ENCODE measurements at regions not wholly inside any gene's neighbourhood (a gene's known extent, or its start where the extent isn't known, plus 50 kb on each side); places are given as distances from the start of the nearest gene placed in this dataset.

DNA sequence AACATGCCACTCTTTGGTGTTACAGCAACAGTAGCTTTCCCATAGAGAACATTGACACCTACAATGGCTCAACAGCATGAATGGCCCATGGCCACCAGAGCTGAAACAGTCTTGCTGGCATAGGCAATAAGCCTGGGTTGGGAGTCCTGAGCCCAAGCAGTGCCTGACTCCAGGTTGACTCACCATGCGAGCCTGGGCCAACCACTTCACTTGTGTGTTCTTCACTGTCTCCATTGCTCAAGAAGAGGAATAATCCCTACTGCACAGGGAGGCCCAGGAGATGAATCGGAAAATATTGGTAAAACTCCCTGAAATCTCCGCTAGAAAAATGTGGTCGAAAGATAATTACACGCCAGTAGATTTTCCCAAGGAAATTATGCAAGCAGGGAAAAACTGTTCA, 89.2 kb upstream of the INHBA start:
- no peak for DNase-seq

GRCh38 chr7:41788556-41788955, 85.7 kb upstream of the INHBA start:
- DNase-seq: no peak

- DNase-seq: no peak
Observed at GRCh38 chr7:41787651-41788350, 84.9 kb upstream of the INHBA start.

DNA sequence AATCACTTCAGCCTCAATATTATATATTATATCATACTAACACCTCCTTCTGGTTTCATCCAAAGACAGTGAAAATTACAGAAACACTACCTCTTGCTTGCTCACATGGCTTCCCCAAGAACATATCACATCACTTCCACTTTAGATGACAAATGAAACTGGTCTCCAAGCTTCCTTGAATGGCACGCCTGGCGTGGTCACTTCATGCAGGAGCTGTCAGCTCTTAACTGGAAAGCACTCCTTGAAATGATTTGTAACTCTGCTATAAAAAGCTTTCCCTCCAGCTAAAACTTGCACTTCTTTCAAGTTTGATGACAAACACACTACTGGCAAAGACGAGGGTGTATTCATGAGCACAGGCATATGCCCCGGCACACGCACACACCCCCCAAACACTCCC, 84.1 kb upstream of the INHBA start:
- peak; percentile 74 to 78 for DNase-seq

GRCh38 chr7:41786404-41786803, 83.5 kb upstream of the INHBA start:
- peak; percentile 50 to 77 for DNase-seq

- DNase-seq: no peak
Observed at GRCh38 chr7:41785840-41786239, 83.0 kb upstream of the INHBA start.

GRCh38 chr7:41785265-41785664, 82.4 kb upstream of the INHBA start:
- no peak for DNase-seq

GRCh38 chr7:41779918-41780317, 77.0 kb upstream of the INHBA start:
- peak; percentile 90 to 95 for DNase-seq

DNA sequence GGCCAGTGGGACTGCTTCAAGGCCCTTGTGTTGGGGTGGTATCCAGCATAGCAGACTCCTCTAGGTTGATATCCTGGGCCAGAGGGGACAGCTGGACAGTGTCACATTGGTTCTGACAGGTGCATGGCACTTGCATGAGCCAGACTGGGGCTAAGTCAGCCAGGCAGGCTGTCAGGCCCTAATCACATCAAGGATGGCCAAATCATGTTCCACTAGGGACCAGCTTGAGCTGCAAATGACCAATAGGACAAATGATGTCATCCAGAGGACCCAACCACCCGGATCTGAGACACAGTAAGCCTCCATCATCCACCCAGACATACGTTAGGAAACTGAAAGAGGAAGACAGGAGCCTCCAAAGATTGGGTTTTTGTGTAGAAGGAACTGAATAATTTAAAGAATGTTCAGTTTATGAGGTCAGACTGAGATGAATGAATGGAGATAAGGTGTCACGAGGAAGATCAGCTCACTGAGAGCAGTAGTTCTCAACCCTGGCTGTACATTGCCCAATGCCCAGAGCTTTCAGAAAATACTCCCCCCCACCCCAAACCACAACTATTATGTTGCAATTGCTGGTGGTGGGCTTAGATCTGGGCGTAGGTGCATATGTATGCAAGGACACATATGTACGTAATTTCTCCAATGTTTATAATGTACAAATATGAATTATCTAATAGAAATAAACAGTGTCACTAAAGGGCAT, 75.2 kb upstream of the INHBA start:
- DNase-seq: peak; percentile 89 to 92

GRCh38 chr7:41774966-41775365, 72.1 kb upstream of the INHBA start:
- no peak for DNase-seq

DNA sequence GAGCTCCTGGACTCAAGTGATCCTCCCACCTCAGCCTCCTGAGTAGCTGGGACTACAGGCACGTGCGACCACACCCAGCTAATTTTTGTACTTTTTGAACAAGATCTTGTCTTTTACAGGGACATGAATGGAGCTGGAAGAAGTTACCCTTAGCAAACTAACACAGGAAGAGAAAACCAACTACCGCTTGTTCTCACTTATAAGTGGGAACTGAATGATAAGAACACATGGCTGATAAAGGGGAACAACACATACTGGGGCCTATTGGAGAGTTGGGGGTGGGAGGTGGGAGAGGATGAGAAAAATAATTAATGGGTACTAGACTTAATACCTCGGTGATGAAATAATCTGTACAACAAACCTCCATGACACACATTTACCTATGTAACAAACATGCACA, 70.9 kb upstream of the INHBA start:
- DNase-seq: peak in 1 of 2 donors; percentile 36

- no peak for DNase-seq
Observed at GRCh38 chr7:41771717-41772116, 68.8 kb upstream of the INHBA start.

GRCh38 chr7:41769162-41769561, 66.3 kb upstream of the INHBA start:
- peak in 1 of 2 donors; percentile 11 for DNase-seq

DNA sequence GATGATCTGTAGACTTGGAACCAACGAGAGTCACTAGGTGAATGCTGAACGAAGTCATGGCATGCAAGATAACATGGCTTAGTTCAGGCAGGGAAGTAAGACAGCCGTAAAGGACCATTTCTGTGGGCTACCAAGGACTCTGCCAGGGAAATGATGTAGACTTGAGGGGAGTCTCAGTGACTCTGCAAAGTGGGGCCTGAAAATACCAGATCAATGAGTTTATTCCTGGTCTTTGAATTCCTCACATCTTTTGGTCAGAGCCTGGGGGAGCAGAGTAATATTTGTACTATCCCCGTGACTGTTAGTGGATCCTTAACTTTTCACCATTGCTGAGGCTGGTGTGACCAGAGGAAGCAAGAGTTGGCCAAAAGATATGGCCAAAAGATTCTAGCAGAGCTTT, 60.7 kb upstream of the INHBA start:
- DNase-seq: no peak

GRCh38 chr7:41762641-41763040, 59.8 kb upstream of the INHBA start:
- DNase-seq: no peak

DNA sequence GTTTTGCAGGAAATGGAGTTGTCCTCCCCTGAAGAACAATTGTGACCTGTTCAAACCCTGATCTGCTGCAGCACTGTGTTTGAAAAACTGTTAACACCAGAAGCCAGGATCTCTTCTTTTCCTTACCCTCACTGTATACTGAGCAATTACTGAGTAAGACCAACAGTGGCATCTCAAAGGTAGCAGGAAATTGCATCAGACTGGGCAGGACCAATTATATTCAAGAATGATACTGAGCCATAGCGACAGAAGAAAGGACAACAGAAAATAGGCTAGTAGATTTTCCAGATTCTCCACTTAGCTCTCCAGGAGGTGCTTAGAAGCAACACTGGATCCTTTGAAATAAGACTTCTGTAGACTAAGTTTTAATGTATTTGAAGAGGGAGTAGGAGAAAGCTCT, 57.4 kb upstream of the INHBA start:
- DNase-seq: no peak

DNA sequence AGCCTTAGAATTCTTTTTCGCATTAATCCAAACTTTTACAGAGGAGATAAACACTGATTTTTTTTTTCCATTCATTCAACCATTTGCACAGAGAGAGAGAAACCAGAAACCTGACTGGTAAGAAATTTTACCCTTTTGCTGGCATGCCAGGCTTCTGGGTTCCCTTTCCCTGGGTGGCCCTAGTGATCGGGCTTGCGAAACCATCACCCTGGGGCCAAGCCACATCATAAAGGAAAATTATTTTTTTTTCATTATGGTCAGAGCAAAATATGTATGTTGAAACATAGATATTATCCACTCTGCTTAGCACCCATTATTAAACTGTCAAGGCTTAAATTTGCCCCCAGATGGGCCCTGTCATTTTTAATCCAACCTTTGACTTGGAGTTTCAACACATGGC, 55.4 kb upstream of the INHBA start:
- no peak for DNase-seq

DNA sequence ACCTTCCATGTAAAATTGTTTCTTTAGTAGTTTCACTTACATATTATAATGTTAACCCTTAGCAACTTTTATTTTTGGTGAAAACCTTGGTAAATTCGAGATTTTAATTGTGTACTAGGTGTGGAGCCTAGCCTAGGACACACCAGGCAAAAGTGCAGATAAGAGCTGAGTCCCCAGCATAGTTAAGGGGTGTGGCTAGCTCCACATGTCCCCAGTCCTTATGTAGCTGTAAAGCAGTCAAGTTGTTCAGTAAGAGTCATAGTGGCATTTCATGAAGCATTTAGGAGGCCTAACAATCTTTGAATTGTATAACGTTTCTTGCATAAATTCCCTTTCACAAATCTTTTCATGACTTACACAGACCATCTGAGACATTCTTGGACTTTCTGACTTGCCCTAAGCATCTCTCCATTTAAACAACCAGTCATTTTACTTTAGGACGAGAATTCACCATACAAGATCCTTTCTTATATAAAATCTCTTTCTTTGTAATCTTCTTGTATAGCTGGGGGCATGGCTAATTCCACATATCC, 53.8 kb upstream of the INHBA start:
- DNase-seq: no peak

DNA sequence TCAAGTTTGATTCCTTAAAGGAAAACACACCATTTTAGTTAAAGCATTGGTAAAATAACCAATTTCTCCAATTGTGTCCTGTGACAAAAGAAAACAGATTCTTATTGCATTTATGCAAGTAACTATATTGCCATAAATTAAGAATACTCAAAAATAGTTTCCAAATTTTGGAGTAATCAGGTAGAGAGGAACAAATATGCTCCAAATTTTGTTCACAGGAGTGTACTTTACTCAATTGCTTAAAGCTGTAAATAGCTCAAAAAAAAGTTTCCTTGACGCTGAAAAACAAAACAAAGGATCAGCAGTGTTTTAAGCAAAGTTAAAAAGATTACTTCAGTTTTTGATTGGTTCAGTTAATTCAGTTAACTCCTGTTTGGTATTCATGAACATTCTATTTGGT, 52.2 kb upstream of the INHBA start:
- no peak for DNase-seq

DNA sequence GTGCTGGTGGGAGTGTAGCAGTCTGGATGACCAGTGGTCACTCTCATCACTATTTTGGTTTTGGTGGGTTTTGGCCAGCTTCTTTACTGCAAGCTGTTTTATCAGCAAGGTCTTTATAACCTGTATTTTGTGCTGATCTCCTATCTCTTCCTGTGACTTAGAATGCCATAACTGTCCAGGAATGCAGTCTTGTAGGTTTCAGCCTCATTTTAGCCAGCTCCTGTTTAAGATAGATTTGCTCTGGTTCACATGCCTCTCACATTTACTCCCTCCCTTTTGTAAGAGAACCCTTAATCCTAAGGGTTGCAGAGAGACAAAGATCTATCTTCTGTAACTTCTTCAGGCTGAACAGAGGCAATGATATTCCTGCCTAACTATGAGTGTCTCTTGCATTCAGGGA, 51.2 kb upstream of the INHBA start:
- no peak for DNase-seq

All from inflammatory macrophage (primary cell).